ENCODE measurements at regions not wholly inside any gene's neighbourhood (a gene's known extent, or its start where the extent isn't known, plus 50 kb on each side); places are given as distances from the start of the nearest gene placed in this dataset.

DNA sequence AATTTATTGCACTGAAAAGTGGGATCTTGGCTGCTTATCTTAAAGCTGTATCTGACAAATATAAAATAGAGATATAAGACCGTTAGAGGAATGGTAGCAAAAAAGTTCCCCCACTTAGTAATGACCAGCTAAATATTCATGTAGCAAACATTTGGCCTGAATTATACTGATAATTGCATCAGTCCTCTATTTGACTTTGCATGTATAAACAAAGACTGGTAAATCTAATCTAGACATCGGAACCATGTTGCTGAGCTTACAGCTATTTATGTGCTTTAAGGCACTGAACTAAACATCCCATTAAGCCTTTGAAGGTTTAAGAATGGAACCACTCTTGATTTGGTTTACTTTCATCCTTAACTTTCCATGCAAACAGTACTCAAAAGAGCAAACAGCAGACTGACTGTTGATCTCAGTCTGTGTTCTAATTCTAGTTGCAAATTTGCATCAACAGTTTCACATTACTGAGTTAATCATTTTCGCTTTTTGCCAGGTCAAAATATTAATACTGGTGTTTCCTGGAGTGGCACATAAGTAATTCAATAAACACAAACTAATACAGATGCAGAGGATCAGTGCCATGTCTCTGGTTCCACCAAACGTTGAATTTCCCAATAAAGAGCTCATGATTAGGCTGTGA is 203.5 kb upstream of the HTR2A start:
- DNase-seq, result no peak

- DNase-seq, result no peak
These were observed 198.0 kb upstream of the HTR2A start for GRCh38 chr13:47094734-47095434.

- DNase-seq, result no peak
These were observed 195.3 kb upstream of the HTR2A start for GRCh38 chr13:47092202-47092601.

GRCh38 chr13:47087841-47088240 is 191.0 kb upstream of the HTR2A start:
- DNase-seq, result no peak

GRCh38 chr13:47087241-47087640 is 190.4 kb upstream of the HTR2A start:
- DNase-seq, result no peak

DNA sequence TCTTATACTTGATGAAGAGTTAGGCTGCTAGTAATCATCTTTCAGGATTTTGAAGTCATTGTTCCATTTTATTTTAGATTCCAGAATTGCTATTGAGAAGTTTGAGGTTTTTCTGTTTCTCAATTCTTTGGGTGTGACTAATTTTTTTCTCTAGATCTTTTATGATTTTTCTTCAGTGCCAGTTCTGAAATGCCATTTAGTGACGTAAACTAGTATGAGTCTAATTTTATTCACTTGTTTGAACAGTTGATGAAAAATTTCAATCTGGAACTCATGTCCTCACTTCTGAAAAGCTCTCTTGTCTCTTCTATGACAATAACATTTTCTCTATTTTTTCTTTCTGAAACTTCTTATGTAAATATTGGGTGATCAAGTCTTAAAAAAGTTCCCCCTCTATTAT is 188.5 kb upstream of the HTR2A start:
- no peak for DNase-seq

GRCh38 chr13:47081850-47082249 is 185.0 kb upstream of the HTR2A start:
- no peak for DNase-seq

DNA sequence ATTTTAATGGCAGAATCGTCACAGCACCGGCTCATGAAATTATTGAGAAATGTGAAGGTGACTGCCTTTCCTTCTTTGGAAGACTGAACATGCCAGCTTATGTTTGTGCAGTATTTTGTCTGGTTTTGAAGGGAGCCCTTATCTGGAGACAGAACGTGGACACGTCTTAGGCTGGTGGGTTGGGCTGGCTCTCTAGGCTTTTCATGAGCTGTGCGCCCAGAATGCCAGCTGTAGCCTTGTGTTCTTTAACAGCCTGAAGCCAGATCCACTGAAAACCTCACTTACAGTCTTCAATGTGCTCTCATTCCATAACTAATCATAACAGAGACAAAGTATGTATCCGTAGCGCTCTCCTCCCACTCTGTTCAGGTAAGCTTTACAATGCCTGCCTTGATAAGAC is 184.4 kb upstream of the HTR2A start:
- no peak for DNase-seq

GRCh38 chr13:47080621-47081020 is 183.8 kb upstream of the HTR2A start:
- no peak for DNase-seq

DNA sequence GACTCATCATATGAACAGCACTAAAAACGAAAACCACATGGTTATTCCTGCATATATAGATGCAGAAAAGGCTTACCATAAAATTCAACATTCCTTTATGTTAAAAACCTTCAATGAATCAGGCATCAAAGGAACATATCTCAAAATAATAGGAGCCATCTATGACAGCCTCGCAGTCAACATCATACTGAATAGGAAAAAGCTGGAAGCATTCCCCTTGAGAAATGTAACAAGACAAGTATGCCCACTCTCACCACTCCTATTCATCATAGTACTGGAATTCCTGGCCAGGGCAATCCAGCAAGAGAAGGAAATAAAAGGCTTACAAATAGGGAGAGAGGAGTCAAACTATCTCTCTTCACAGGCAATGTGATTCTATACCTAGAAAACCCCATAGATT is 179.6 kb upstream of the HTR2A start:
- DNase-seq, result no peak

DNA sequence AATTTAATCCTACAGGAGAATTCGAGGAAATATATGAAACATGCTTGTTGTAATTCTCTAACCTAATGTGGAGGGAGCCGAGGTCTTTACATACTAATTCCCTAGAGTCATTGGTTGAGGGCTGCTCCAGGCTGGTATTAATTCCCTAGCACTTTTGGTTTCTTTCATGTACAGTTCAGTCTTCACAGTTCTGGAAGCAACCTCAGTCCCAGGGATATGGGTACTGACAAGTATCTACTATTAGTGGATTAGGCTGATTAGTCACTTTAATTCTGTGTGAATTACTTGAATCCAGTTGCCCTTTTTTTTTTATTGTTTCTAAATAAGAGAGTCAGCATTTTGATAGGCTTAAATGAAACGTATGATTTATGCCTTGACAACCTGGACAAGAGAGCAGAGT is 172.3 kb upstream of the HTR2A start:
- no peak for DNase-seq

- no peak for DNase-seq
These were observed 170.5 kb upstream of the HTR2A start for GRCh38 chr13:47067306-47067705.

- DNase-seq, result no peak
These were observed 169.4 kb upstream of the HTR2A start for GRCh38 chr13:47066226-47066625.

- no peak for DNase-seq
These were observed 167.5 kb upstream of the HTR2A start for GRCh38 chr13:47064381-47064780.

GRCh38 chr13:47049276-47049989 is 152.6 kb upstream of the HTR2A start:
- no peak for DNase-seq

- no peak for DNase-seq
These were observed 149.9 kb upstream of the HTR2A start for GRCh38 chr13:47046706-47047105.

DNA sequence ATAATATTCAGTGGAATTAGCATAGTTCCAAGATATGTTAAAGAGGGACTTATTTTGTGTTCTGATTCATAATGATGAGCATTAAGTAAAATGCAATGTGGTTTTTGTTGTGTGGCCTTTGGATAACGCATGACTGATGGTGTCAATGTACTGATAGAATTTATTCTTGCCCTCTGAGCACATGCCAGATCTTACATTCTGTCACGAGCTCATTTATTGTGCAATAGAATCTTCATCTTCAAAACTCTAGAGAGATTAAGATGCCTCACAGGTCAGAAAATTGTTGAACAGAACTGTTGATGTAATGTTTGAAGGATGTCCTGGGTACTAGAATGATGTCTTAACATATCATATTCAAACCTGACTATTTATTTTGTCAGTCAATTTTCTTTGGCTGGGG is 148.0 kb upstream of the HTR2A start:
- no peak for DNase-seq

- no peak for DNase-seq
These were observed 142.3 kb upstream of the HTR2A start for GRCh38 chr13:47039106-47039505.

GRCh38 chr13:47038188-47038587 is 141.3 kb upstream of the HTR2A start:
- DNase-seq, result no peak

DNA sequence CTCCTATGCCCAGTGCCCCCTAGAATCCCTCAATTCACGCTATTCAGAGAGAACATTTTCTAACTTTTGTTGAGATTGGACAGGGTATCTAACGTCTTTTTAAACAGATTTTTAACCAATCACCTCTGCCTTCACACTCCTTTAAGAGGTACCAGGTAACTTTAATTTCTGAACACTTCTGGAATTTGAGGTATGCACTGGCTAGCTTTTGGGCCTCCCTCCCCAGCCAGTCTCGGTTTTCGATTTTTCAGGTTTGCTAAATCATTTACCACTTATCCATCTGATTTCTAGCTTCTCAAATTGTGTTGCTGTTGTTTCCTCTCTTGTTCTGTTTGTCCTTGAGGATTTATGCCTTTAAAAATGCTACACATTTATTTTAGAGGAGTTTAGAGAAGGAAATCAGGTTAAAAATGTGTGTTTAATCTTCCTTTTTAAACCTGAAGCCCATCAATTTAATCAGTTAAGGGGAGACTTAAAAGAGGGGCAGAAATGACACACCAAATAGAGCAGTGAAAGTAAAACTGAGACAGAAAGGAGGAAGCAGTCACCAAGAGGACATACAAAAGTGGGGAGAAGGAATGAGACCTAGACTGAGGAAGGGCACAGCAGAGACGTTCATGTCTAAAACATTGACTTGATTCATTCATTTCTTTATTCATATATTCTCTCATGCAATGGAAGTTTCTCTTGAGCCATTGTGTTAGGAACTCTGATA is 139.6 kb upstream of the HTR2A start:
- DNase-seq, result no peak

GRCh38 chr13:47033216-47033615 is 136.4 kb upstream of the HTR2A start:
- DNase-seq, result no peak

DNA sequence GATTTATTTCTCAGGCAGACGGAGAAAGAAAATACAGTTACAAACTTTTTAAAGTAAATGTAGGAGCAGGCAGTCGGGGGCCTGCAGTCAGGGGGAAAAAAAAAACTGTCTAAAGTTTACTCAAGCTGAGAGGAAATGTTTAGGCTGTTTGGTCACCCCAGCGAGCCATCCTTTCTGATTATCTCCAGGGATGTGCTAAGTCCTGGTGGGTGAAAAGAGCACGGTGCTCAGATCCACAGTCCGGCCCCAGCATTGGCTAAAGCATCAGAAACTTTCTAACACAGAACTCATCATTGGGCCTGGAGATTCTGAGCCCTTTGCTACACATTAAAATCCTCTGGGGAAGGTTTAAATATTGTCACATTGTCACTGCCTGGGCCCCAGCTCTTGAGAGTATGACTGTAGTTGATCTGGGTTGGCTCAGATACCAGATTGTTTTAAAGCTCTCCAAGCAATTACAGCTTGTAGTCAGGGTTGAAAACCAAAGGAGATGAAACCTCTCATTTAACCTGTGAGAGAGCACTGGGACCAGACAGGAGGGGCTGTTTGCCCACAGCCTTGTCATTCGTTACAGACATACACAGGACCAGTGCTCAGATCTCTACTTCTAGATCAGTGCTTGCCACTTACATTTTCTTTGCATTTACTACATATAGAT is 131.1 kb upstream of the HTR2A start:
- no peak for DNase-seq

DNA sequence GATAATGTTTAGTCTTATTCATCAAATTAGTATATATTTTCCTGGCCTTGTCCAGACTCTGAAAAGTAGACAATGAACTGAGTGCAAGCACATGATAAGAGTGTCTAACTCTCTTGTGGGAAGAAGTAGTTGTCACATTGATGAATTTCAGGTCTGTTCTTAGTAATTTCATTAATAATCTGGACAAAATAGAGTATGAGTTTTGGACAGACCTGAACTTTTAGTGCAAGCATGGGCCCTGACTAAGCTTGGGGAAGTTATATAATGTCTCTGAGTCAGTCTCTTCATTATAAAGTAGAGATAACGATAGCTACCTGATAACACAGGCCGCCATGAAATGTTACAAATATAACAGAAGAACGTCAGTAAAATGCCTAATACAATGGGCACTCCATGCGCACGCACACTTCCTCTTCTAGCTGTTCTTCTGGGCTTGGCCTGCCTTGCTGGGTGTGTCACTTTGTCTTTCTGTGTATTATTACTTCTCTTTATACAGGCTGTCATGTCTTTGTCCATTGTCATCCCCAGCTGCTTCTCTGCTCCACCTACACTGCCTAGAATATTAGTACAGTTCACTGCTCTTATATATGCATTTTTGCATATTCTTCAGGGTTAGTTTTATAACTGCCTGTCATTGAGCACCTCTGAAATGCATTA is 129.1 kb upstream of the HTR2A start:
- no peak for DNase-seq

Measured in amniotic stem cell (primary cell).